Pancreas (tissue), 10 donors: ENCODE measurements at regions not wholly inside any gene's neighbourhood (a gene's known extent, or its start where the extent isn't known, plus 50 kb on each side); places are given as distances from the start of the nearest gene placed in this dataset.

ENCODE experiments used
- ATAC-seq, 4 donors: fragments of 200-7000 bp; cut with Tn5 transposase; one replicate each; pipeline versions ENCODE4 v1.8.0 to v1.9.1; 2020; ENCODE audit warnings: mild to moderate bottlenecking in 4 of 4, moderate library complexity in 4 of 4
- DNase-seq, 6 donors: peaks; one replicate each; pipeline ENCODE4 v3.0.0-alpha.2; 2020
- FAIRE-seq: peaks from 2 replicates; lab custom pipeline; 2012; peaks lifted over from hg19 to GRCh38; lab: Jason Lieb, UNC
- H3K27ac ChIP-seq, 4 donors: fragments of 200-600 bp; sonication (generic); 1 replicate in 3 of 4; 2 replicates in 1 of 4; pipeline versions ENCODE4 v1.5.0 to v1.8.0; 2020
- H3K27me3 ChIP-seq, 4 donors: fragments of 200-600 bp; one replicate each; pipeline ENCODE4 v1.8.0; 2021
- H3K36me3 ChIP-seq, 3 donors: fragments of 200-600 bp; sonication (generic) in 1 of 3; one replicate each; pipeline versions ENCODE4 v1.5.0 to v1.8.0; 2020 to 2021
- H3K4me1 ChIP-seq, 3 donors: fragments of 200-600 bp; one replicate each; pipeline ENCODE4 v1.8.0; 2021
- H3K4me3 ChIP-seq, 4 donors: fragments of 200-600 bp; sonication (generic) in 2 of 4; one replicate each; pipeline versions ENCODE4 v1.5.0 to v1.8.0; 2020 to 2021
- H3K9me3 ChIP-seq, 4 donors: fragments of 200-600 bp; one replicate each; pipeline ENCODE4 v1.8.0; 2021
- CTCF ChIP-seq, 4 donors: fragments of 200-600 bp; sonication (generic) in 3 of 4; IDR thresholded peaks; one replicate each; pipeline versions ENCODE4 v1.5.0 to v1.8.0; 2021; ENCODE audit warnings: antibody characterized with exemption in 4 of 4
- WGBS, 2 donors: extraction: QIAGEN DNeasy Blood & Tissue Kit; methylation state at CpG; one replicate each; pipeline ENCODE4 v1.1.7; 2013; 5-methylcytosine and 5-hydroxymethylcytosine counted together
- intact Hi-C, 3 donors: fragments of 100-400 bp; cut with DNase I; formaldehyde crosslinking; loops; one replicate each; pipeline versions ENCODE4 v1.11.1 to v1.14.2; 2022
- donor health status: healthy with polysubstance abuse.
- donor health status: DM: no; HTN: no; CAD: no; lungs with moderate emphysema.
- donor health status: DM: no; HTN: no; CAD: no.
- donor health status: control.
- donor health status: control.
- donor health status: Bipolar disorder and iron deficiency.
- donor health status: DM: yes; HTN: yes; CAD: no.
- donor health status: DM: no; HTN: no; CAD: no.
- donor health status: DM: no; HTN: no; CAD: no.
- donor health status: DM: yes; HTN: yes; CAD: no.

GRCh38 chr3:102258666-102259227, 176.1 kb upstream of the ZPLD1 start:
- DNase-seq (no peak), ATAC-seq (no peak), FAIRE-seq (no peak)
- no peak for TF ChIP-seq CTCF (IDR thresholded peaks at IDR 0.05)
- intact Hi-C loops, result no loop called here
- no peaks in the 10 kb centered on the region for H3K36me3 ChIP-seq
- no peaks in the 10 kb centered on the region for H3K27me3 ChIP-seq
- no peaks in the 10 kb centered on the region for H3K4me1 ChIP-seq
- 47 to 59% methylated on average over 3 of the region's 3 CpGs for WGBS, 2 donors
- no peaks in the 10 kb centered on the region for H3K9me3 ChIP-seq
- no peak overlapping the region for H3K27ac ChIP-seq
- no peak overlapping the region for H3K4me3 ChIP-seq

- no peak for FAIRE-seq
- 36 to 61% methylated on average over 2 of the region's 2 CpGs for WGBS, 2 donors
These were observed 175.2 kb upstream of the ZPLD1 start for GRCh38 chr3:102259663-102260062.

GRCh38 chr3:102265720-102266119, 169.1 kb upstream of the ZPLD1 start:
- ATAC-seq, result no peak
- Histone ChIP-seq H3K27ac (no peak overlapping the region), H3K9me3 (no peaks in the 10 kb centered on the region), H3K27me3 (no peaks in the 10 kb centered on the region), H3K4me3 (no peak overlapping the region), H3K36me3 (no peaks in the 10 kb centered on the region), H3K4me1 (no peaks in the 10 kb centered on the region)
- no peak for TF ChIP-seq CTCF (IDR thresholded peaks at IDR 0.05)
- intact Hi-C loops, result no loop called here
- FAIRE-seq, result no peak
- DNase-seq, result no peak
- 52 to 61% methylated on average over 3 of the region's 3 CpGs for WGBS, 2 donors

More at GRCh38 chr3:102259663-102260062, 175.2 kb upstream of the ZPLD1 start:
- Histone ChIP-seq H3K9me3 (no peaks in the 10 kb centered on the region), H3K36me3 (no peaks in the 10 kb centered on the region), H3K4me3 (no peak overlapping the region), H3K27ac (no peak overlapping the region), H3K27me3 (no peaks in the 10 kb centered on the region), H3K4me1 (no peaks in the 10 kb centered on the region)
- no peak for DNase-seq
- intact Hi-C loops, result no loop called here
- ATAC-seq, result no peak
- TF ChIP-seq CTCF (IDR thresholded peaks at IDR 0.05), result no peak

- Histone ChIP-seq H3K27ac (no peak overlapping the region), H3K4me3 (no peak overlapping the region), H3K27me3 (no peaks in the 10 kb centered on the region), H3K36me3 (no peaks in the 10 kb centered on the region), H3K4me1 (no peaks in the 10 kb centered on the region), H3K9me3 (no peaks in the 10 kb centered on the region)
- TF ChIP-seq CTCF (IDR thresholded peaks at IDR 0.05), result no peak
- no peak for FAIRE-seq
- DNase-seq, result no peak
- intact Hi-C loops, result no loop called here
- no peak for ATAC-seq
These were observed 165.4 kb upstream of the ZPLD1 start for GRCh38 chr3:102269406-102269805.

- Histone ChIP-seq H3K36me3 (no peaks in the 10 kb centered on the region), H3K9me3 (no peaks in the 10 kb centered on the region), H3K4me3 (no peak overlapping the region), H3K4me1 (no peaks in the 10 kb centered on the region), H3K27me3 (no peaks in the 10 kb centered on the region), H3K27ac (no peak overlapping the region)
- FAIRE-seq (no peak), DNase-seq (no peak), ATAC-seq (no peak)
- intact Hi-C loops, result no loop called here
- TF ChIP-seq CTCF (IDR thresholded peaks at IDR 0.05), result no peak
These were observed 144.6 kb upstream of the ZPLD1 start for GRCh38 chr3:102290241-102290640.
